ENCODE measurements at regions not wholly inside any gene's neighbourhood (a gene's known extent, or its start where the extent isn't known, plus 50 kb on each side); places are given as distances from the start of the nearest gene placed in this dataset.

DNA sequence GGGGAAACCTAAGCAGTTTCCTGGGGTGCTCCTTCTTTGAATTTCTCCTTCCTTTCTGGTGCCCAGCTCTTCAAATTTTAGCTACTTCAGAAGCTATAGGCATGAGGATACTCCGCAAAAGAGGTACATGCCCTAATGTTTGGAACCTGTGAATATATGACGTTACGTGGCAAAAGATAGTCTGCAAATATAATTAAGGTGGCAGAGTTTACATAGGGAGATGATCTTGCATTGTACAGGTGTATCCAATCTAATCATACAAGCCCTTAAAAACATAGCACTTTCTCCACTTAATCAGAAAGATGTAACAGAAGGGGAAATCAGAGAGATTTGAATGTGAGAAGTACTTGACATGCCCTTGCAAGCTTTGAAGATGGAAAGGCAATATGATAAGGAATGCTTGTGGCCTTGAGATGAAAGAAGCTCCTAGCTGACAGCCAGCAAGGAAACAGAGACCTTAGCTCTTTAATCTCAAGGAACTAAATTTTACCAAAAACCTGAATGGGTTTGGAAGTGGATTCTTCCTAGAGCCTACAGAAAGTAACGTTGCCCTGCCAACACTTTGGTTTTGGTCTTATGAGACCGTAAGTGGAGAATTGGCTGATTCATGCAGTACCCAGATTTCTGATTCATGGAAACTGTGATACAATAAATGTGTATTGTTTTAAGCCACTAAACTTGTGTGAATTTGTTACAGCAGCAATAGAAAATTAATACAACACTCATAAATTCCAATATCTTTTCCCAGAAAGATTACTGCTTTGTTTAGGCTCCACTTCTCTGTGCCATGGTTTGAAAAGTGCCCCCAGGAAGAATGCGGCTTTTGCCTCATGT lies 268.4 kb downstream of the FAM170A start:
- Mint-ChIP-seq H3K27me3 (ENCODE audit: low read depth, unreplicated experiment) (no peaks in the 10 kb centered on the region), H3K36me3 (ENCODE audit: low read depth, unreplicated experiment) (no peaks in the 10 kb centered on the region), H3K9me3 (ENCODE audit: unreplicated experiment) (no peaks in the 10 kb centered on the region), H3K27ac (ENCODE audit: unreplicated experiment) (no peak overlapping the region), H3K4me3 (ENCODE audit: unreplicated experiment) (no peak overlapping the region), H3K4me1 (ENCODE audit: low read depth, unreplicated experiment) (no peaks in the 10 kb centered on the region)
- Histone ChIP-seq H3K4me1 (ENCODE audit: insufficient read depth, low read length) (no peaks in the 10 kb centered on the region), H2AFZ (ENCODE audit: low read depth, low read length) (no peak overlapping the region), H3K27ac (ENCODE audit: low read depth, low read length) (no peak overlapping the region), H3K4me3 (ENCODE audit: insufficient read depth, low read depth, low read length) (no peak overlapping the region), H3K4me2 (ENCODE audit: low read length) (no peak overlapping the region), H3K27me3 (ENCODE audit: insufficient read depth, low read length) (no peaks in the 10 kb centered on the region), H3K36me3 (ENCODE audit: insufficient read depth, low read length) (no peaks in the 10 kb centered on the region), H3K79me2 (ENCODE audit: insufficient read depth, low read length) (no peaks in the 10 kb centered on the region), H3K9ac (ENCODE audit: low read length) (no peak overlapping the region), H3K9me3 (ENCODE audit: insufficient read depth, low read depth, low read length) (no peaks in the 10 kb centered on the region), H4K20me1 (ENCODE audit: insufficient read depth, low read length) (no peaks in the 10 kb centered on the region)
- DNase-seq (ENCODE audit: low read depth) (no peak), FAIRE-seq (no peak)
- no peak for TF ChIP-seq EZH2 (IDR thresholded peaks at IDR 0.05; ENCODE audit: insufficient read depth, low read length)
- TF ChIP-seq, protein P1, sequence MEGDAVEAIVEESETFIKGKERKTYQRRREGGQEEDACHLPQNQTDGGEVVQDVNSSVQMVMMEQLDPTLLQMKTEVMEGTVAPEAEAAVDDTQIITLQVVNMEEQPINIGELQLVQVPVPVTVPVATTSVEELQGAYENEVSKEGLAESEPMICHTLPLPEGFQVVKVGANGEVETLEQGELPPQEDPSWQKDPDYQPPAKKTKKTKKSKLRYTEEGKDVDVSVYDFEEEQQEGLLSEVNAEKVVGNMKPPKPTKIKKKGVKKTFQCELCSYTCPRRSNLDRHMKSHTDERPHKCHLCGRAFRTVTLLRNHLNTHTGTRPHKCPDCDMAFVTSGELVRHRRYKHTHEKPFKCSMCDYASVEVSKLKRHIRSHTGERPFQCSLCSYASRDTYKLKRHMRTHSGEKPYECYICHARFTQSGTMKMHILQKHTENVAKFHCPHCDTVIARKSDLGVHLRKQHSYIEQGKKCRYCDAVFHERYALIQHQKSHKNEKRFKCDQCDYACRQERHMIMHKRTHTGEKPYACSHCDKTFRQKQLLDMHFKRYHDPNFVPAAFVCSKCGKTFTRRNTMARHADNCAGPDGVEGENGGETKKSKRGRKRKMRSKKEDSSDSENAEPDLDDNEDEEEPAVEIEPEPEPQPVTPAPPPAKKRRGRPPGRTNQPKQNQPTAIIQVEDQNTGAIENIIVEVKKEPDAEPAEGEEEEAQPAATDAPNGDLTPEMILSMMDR (IDR thresholded peaks at IDR 0.05; ENCODE audit: insufficient read depth, low read depth, low read length), result no peak

DNA sequence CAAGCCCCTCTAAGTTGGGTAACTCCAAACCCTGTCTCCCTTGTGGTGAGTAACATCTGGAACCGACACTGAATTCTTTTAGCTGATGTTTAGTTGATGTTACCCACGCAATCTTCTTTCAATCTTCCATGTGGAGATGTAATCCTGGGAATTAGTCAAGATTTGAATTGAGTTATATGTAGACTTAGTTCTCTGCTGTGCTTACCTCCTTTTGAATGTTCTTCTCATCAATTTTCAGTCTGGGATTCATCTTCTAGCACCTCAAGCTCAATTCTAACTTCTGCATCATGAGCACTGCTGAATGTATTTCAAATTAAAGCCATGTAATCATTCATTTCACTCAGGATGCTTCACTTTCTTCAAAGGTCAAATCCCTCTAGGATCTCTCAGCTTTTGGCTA lies 270.6 kb downstream of the FAM170A start:
- Histone ChIP-seq H4K20me1 (ENCODE audit: insufficient read depth, low read length) (no peaks in the 10 kb centered on the region), H3K9me3 (ENCODE audit: insufficient read depth, low read depth, low read length) (no peaks in the 10 kb centered on the region), H3K4me3 (ENCODE audit: insufficient read depth, low read depth, low read length) (no peak overlapping the region), H3K4me2 (ENCODE audit: low read length) (no peak overlapping the region), H3K36me3 (ENCODE audit: insufficient read depth, low read length) (no peaks in the 10 kb centered on the region), H3K9ac (ENCODE audit: low read length) (no peak overlapping the region), H3K4me1 (ENCODE audit: insufficient read depth, low read length) (no peaks in the 10 kb centered on the region), H3K27ac (ENCODE audit: low read depth, low read length) (no peak overlapping the region), H3K27me3 (ENCODE audit: insufficient read depth, low read length) (no peaks in the 10 kb centered on the region), H2AFZ (ENCODE audit: low read depth, low read length) (no peak overlapping the region), H3K79me2 (ENCODE audit: insufficient read depth, low read length) (no peaks in the 10 kb centered on the region)
- TF ChIP-seq, protein P1 (IDR thresholded peaks at IDR 0.05; ENCODE audit: insufficient read depth, low read depth, low read length), result no peak
- no peak for TF ChIP-seq EZH2 (IDR thresholded peaks at IDR 0.05; ENCODE audit: insufficient read depth, low read length)
- Mint-ChIP-seq H3K36me3 (ENCODE audit: low read depth, unreplicated experiment) (no peaks in the 10 kb centered on the region), H3K27ac (ENCODE audit: unreplicated experiment) (no peak overlapping the region), H3K4me3 (ENCODE audit: unreplicated experiment) (no peak overlapping the region), H3K27me3 (ENCODE audit: low read depth, unreplicated experiment) (no peaks in the 10 kb centered on the region), H3K9me3 (ENCODE audit: unreplicated experiment) (no peaks in the 10 kb centered on the region), H3K4me1 (ENCODE audit: low read depth, unreplicated experiment) (no peaks in the 10 kb centered on the region)
- no peak for FAIRE-seq
- DNase-seq (ENCODE audit: low read depth), result no peak

DNA sequence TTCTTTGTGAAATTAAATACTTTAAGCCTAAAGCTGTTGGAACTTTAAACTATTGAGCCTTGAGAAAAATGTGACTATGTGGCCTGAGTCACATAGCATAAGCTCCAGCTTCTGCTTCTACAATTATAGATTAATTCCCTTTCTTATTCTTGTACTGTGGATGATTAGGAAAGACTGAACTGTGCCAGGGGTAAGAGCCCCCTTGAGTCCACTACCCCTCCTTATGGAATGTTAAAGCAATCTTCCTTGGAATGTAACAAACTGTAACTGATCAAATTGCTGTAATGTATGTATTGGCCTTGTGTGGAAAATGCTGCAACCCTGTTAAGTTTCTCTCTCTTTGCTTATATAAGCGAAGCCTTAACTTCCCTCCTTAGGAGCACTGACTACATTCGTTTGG lies 273.2 kb downstream of the FAM170A start:
- H3K27ac ChIP-seq (ENCODE audit: low read depth, low read length), result no peak overlapping the region
- H3K4me1 Mint-ChIP-seq (ENCODE audit: low read depth, unreplicated experiment), result no peaks in the 10 kb centered on the region
- TF ChIP-seq, protein P1 (IDR thresholded peaks at IDR 0.05; ENCODE audit: insufficient read depth, low read depth, low read length), result no peak
- TF ChIP-seq EZH2 (IDR thresholded peaks at IDR 0.05; ENCODE audit: insufficient read depth, low read length), result no peak
- H3K4me3 Mint-ChIP-seq (ENCODE audit: unreplicated experiment), result no peak overlapping the region
- no peaks in the 10 kb centered on the region for H4K20me1 ChIP-seq (ENCODE audit: insufficient read depth, low read length)
- H3K9me3 Mint-ChIP-seq (ENCODE audit: unreplicated experiment), result no peaks in the 10 kb centered on the region
- no peaks in the 10 kb centered on the region for H3K36me3 ChIP-seq (ENCODE audit: insufficient read depth, low read length)
- FAIRE-seq, result no peak
- no peak overlapping the region for H3K27ac Mint-ChIP-seq (ENCODE audit: unreplicated experiment)
- H3K4me1 ChIP-seq (ENCODE audit: insufficient read depth, low read length), result no peaks in the 10 kb centered on the region
- no peaks in the 10 kb centered on the region for H3K79me2 ChIP-seq (ENCODE audit: insufficient read depth, low read length)
- no peaks in the 10 kb centered on the region for H3K27me3 ChIP-seq (ENCODE audit: insufficient read depth, low read length)
- no peak overlapping the region for H2AFZ ChIP-seq (ENCODE audit: low read depth, low read length)
- no peak overlapping the region for H3K4me3 ChIP-seq (ENCODE audit: insufficient read depth, low read depth, low read length)
- no peak overlapping the region for H3K9ac ChIP-seq (ENCODE audit: low read length)
- no peaks in the 10 kb centered on the region for H3K36me3 Mint-ChIP-seq (ENCODE audit: low read depth, unreplicated experiment)
- no peaks in the 10 kb centered on the region for H3K27me3 Mint-ChIP-seq (ENCODE audit: low read depth, unreplicated experiment)
- no peak overlapping the region for H3K4me2 ChIP-seq (ENCODE audit: low read length)
- no peaks in the 10 kb centered on the region for H3K9me3 ChIP-seq (ENCODE audit: insufficient read depth, low read depth, low read length)
- DNase-seq (ENCODE audit: low read depth), result no peak
